ENCODE measurements at regions not wholly inside any gene's neighbourhood (a gene's known extent, or its start where the extent isn't known, plus 50 kb on each side); places are given as distances from the start of the nearest gene placed in this dataset.

DNA sequence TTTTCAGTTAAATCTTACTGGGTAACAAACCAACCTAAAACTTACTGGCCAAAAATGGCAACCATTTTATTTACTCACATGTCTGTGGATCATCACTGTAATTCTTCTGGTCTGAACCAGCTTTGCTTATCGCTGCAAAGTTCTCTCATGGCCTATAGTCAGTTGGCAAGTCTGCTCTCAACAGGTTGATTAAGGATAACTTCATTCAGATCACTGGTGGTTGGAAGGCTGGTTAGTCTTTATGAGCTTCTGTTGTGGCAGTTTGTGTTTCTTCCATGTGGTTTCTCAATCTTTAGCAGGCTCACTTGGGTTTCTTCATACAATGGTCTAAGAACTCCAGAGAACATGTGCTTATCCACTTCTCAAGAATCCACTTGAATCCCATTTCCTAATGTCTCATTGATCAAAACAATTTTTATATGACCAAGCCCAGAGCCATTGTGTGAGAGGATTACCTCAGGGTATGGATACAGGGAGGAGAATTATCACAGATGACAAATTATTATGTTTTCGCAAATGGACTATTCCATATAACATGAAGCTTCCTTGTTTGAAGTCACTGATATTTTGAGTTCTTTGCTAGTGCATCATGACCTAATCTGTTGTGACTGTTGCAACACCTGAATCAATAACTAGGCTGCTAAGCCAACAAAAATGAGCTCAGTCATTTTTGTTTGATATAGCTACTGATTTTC lies 155.4 kb upstream of the BMP2 start:
- Histone ChIP-seq H3K9me3 (no peaks in the 10 kb centered on the region), H3K36me3 (no peaks in the 10 kb centered on the region), H3K27ac (no peak overlapping the region), H3K27me3 (no peaks in the 10 kb centered on the region), H3K4me3 (no peak overlapping the region), H3K4me1 (no peaks in the 10 kb centered on the region)
- 98% methylated on average over 2 of the region's 2 CpGs for WGBS, 2 donors
- DNase-seq (ENCODE audit: low spot score in 2 of 2): no peak
- TF ChIP-seq CTCF (IDR thresholded peaks at IDR 0.05): no peak
- TF ChIP-seq POLR2A (IDR thresholded peaks at IDR 0.05): no peak
- no peak for TF ChIP-seq EP300 (IDR thresholded peaks at IDR 0.05)

DNA sequence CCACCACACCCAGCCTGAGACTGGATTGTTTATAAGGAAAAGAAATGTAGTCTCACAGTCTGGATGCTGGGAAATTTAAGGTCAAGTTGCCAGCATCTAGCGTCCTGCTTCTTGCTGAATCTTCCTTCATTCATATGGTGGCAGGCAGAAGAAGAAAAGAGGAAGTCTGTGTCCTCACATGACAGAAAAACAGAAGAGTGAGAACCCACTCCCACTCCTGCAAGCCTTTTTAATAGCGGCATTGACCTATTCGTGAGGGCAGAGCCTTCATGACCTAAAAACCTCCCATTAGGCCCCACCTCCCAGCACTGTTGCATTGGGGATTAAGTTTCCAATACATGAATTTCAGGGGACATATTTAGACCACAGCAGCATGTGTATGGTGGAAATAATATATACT lies 160.8 kb upstream of the BMP2 start:
- H3K4me3 ChIP-seq: no peak overlapping the region
- WGBS, 2 donors: 81 to 82% methylated on average over 3 of the region's 3 CpGs
- no peak for TF ChIP-seq EP300 (IDR thresholded peaks at IDR 0.05)
- TF ChIP-seq POLR2A (IDR thresholded peaks at IDR 0.05): no peak
- TF ChIP-seq CTCF (IDR thresholded peaks at IDR 0.05): no peak
- H3K27me3 ChIP-seq: no peaks in the 10 kb centered on the region
- H3K9me3 ChIP-seq: no peaks in the 10 kb centered on the region
- no peaks in the 10 kb centered on the region for H3K36me3 ChIP-seq
- H3K4me1 ChIP-seq: no peaks in the 10 kb centered on the region
- no peak for DNase-seq (ENCODE audit: low spot score in 2 of 2)
- no peak overlapping the region for H3K27ac ChIP-seq

DNA sequence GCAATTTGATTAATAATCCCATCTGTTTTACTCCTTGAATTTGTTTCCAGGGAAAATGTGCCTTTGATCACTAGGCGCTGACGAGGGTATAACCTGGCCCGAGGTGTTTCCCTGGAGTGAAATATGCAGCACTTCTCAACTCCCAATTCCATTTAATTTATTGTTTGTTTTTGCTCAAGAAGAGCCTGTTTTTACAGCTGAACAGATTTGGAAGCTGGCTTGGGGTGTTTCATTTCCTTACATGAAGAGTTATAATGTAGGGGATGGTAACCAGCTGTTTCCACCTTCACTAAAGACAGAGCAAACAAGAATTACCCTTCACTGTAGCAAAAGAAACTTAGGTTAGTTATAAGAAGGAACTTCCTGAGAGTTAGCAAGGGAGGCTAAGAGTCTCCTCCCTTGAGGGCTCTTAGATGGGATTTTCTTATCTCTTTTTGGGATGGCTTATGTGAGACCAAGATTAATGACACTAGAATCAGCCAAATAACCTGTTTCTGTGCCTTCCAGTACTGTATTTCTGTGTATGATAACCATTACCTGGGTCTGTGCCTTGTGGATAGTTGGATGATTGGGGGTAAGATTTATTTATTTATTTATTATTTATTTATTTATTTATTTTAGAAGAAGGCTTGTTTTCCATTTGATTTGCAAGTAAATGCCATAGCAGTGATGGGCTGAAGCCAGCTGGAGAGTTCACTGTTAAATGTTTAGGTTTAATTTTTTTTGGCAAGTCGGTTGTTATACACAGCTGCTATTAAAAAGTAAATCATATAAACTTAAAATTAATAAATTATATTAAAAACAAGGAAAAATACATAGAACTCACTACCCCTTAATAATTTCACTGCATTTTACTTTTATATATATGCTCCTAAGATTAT lies 162.2 kb upstream of the BMP2 start:
- Histone ChIP-seq H3K4me3 (no peak overlapping the region), H3K36me3 (no peaks in the 10 kb centered on the region), H3K4me1 (no peaks in the 10 kb centered on the region), H3K27ac (no peak overlapping the region), H3K9me3 (no peaks in the 10 kb centered on the region), H3K27me3 (no peaks in the 10 kb centered on the region)
- no peak for DNase-seq (ENCODE audit: low spot score in 2 of 2)
- 60 to 77% methylated on average over 4 of the region's 4 CpGs for WGBS, 2 donors
- TF ChIP-seq POLR2A (IDR thresholded peaks at IDR 0.05) (no peak), CTCF (IDR thresholded peaks at IDR 0.05) (no peak), EP300 (IDR thresholded peaks at IDR 0.05) (no peak)

GRCh38 chr20:6604179-6604578 lies 163.3 kb upstream of the BMP2 start:
- Histone ChIP-seq H3K4me3 (no peak overlapping the region), H3K4me1 (no peaks in the 10 kb centered on the region), H3K27ac (no peak overlapping the region), H3K9me3 (no peaks in the 10 kb centered on the region), H3K36me3 (no peaks in the 10 kb centered on the region), H3K27me3 (no peaks in the 10 kb centered on the region)
- TF ChIP-seq CTCF (IDR thresholded peaks at IDR 0.05) (no peak), POLR2A (IDR thresholded peaks at IDR 0.05) (no peak), EP300 (IDR thresholded peaks at IDR 0.05) (no peak)
- WGBS, 2 donors: 71 to 86% methylated on average over 3 of the region's 3 CpGs
- no peak for DNase-seq (ENCODE audit: low spot score in 2 of 2)
